Colonic mucosa (tissue), 4 donors: ENCODE measurements at regions not wholly inside any gene's neighbourhood (a gene's known extent, or its start where the extent isn't known, plus 50 kb on each side); places are given as distances from the start of the nearest gene placed in this dataset.

ENCODE experiments used
- DNase-seq: peaks from one replicate; pipeline ENCODE4 v3.0.0-alpha.2; 2020
- H3K27ac ChIP-seq: fragments of 200-600 bp; one replicate; pipeline ENCODE4 v1.8.0; 2021
- H3K27me3 ChIP-seq: fragments of 200-600 bp; one replicate; pipeline ENCODE4 v1.8.0; 2021
- H3K36me3 ChIP-seq: fragments of 200-600 bp; one replicate; pipeline ENCODE4 v1.8.0; 2021
- H3K4me1 ChIP-seq: fragments of 200-600 bp; one replicate; pipeline ENCODE4 v1.8.0; 2021; ENCODE audit warnings: mild to moderate bottlenecking
- H3K4me3 ChIP-seq: fragments of 200-600 bp; one replicate; pipeline ENCODE4 v1.8.0; 2021
- H3K9ac ChIP-seq, 2 donors: one replicate each; pipeline ENCODE4 v1.7.0; 2013; ENCODE audit warnings: control low read depth in 2 of 2, low read depth in 2 of 2, low read length in 2 of 2
- H3K9me3 ChIP-seq: fragments of 200-600 bp; one replicate; pipeline ENCODE4 v1.8.0; 2021
- CTCF ChIP-seq: fragments of 200-600 bp; IDR thresholded peaks from one replicate; pipeline ENCODE4 v1.8.0; 2022; ENCODE audit warnings: antibody characterized with exemption, mild to moderate bottlenecking
- intact Hi-C: fragments of 100-400 bp; cut with DNase I; formaldehyde crosslinking; loops from one replicate; pipeline ENCODE4 v1.14.1; 2022
- donor health status: healthy.
- donor health status: DM: no; HTN: no; CAD: no.
- donor health status: DM: no; HTN: no; CAD: no.

- H3K9me3 ChIP-seq = no peaks in the 10 kb centered on the region
- no peak overlapping the region for H3K9ac ChIP-seq
- no peak for DNase-seq
- no peak overlapping the region for H3K4me3 ChIP-seq
- no peaks in the 10 kb centered on the region for H3K4me1 ChIP-seq
- H3K27ac ChIP-seq = no peak overlapping the region
- no peaks in the 10 kb centered on the region for H3K27me3 ChIP-seq
- H3K36me3 ChIP-seq = no peaks in the 10 kb centered on the region
- no peak for TF ChIP-seq CTCF
- intact Hi-C loops = no loop called here
Measured at GRCh38 chr2:176752295-176752694, 460.3 kb upstream of the HNRNPA3 start.

DNA sequence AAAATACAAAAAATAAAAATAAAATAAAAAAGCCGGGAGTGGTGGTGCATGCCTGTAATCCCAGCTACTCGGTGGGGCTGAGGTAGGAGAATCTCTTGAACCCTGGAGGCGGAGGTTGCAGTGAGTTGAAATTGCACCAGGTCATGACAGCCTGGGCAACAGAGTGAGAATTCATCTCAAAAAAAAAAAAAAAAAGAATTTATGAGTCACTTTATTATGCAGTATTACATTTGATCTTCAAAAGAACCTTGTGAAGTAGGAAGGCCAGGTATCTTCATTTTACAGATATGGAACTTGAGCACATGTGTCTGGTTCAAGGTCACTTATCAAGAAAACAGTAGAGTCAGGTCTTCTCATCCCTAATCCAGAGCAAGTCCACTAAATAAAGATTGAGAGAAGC, 459.4 kb upstream of the HNRNPA3 start:
- H3K36me3 ChIP-seq = no peaks in the 10 kb centered on the region
- H3K27ac ChIP-seq = no peak overlapping the region
- H3K4me3 ChIP-seq = no peak overlapping the region
- TF ChIP-seq CTCF = no peak
- H3K9me3 ChIP-seq = no peaks in the 10 kb centered on the region
- H3K4me1 ChIP-seq = no peaks in the 10 kb centered on the region
- intact Hi-C loops = no loop called here
- no peaks in the 10 kb centered on the region for H3K27me3 ChIP-seq
- no peak for DNase-seq
- no peak overlapping the region for H3K9ac ChIP-seq

DNA sequence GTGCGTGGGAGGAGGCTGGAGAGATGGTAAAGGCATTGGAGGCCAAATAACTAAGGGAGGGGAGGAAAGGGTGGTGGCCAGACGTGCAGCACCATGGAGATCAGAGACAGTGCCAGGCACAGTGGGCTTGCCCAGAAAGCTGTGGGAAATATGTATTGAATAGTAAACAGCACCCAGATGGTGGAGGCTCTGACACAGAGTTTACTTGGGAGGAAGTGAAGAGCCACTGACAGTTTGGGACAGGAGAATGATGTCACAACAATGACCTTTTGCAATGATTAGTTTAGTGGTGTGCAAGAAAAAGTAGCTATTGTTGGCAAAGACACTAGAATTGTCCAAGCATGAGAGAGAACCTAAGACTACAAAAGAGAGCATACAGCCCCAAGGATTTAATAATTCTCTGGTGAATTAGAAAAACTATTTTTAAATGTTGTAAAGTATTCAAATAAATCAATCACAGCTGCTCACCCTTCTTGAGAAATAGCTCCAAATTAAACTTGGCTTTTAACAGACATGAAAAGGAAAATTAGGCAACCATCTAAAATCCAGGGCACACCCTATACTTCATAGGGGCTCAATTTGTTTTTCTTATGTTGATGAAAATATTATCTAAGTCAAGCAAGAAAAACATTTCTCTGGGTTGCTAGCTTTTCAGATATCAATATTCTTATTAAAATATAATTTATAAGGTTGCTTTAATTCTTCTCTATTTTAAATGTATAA, 458.7 kb upstream of the HNRNPA3 start:
- H3K4me1 ChIP-seq = no peaks in the 10 kb centered on the region
- H3K36me3 ChIP-seq = no peaks in the 10 kb centered on the region
- no peak overlapping the region for H3K27ac ChIP-seq
- no peak for TF ChIP-seq CTCF
- intact Hi-C loops = no loop called here
- no peaks in the 10 kb centered on the region for H3K9me3 ChIP-seq
- H3K9ac ChIP-seq = no peak overlapping the region
- H3K27me3 ChIP-seq = no peaks in the 10 kb centered on the region
- no peak for DNase-seq
- H3K4me3 ChIP-seq = no peak overlapping the region

DNA sequence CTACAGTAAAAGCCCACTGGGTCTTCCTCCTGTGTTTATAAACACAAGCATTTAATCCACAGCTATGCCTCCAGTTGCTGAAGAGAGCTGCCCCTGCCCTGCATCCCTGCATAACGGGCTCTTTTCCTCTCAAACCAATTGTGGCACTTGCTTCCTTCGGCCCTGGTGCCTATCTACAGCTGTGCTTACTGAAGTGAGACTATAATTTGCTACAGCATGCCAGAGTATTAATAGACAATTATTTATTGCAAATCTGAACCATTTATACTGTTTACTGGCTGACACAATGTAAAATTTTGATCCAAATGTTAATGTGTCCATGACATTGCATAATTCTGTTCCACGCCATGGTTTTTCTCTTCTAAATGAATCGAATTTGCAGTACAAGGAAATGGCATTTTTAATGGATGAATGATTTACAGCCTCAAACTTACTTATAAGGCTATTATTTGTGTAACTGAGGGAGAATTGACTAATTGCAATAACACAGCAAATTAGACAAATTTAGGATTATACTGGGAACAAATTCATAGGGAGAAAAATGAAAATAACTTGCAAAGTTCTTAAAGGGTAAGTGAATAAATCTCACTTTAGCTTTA, 457.0 kb upstream of the HNRNPA3 start:
- Histone ChIP-seq H3K27ac (no peak overlapping the region), H3K4me3 (no peak overlapping the region), H3K36me3 (no peaks in the 10 kb centered on the region), H3K9ac (no peak overlapping the region), H3K4me1 (no peaks in the 10 kb centered on the region), H3K9me3 (no peaks in the 10 kb centered on the region), H3K27me3 (no peaks in the 10 kb centered on the region)
- no peak for DNase-seq
- intact Hi-C loops = no loop called here
- no peak for TF ChIP-seq CTCF

DNA sequence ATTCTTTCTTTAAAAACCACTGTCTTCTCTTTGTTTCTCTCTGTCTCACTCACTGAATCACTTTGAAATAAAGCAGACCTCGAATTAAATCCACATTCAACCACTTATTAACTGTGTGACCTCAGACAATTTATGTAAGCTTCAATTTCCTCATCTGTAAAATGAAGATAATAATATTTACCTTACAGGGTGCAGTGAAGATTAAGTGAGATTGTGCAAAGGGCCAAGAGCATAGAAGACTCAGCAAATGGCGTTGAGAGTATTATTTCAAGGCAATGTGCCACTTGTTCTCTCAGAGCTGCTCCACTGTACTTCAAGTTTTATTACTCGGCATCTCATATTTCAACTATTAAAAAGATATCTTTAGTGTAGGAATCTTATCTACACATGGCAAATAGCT, 454.2 kb upstream of the HNRNPA3 start:
- Histone ChIP-seq H3K4me1 (no peaks in the 10 kb centered on the region), H3K36me3 (no peaks in the 10 kb centered on the region), H3K4me3 (no peak overlapping the region), H3K27me3 (no peaks in the 10 kb centered on the region), H3K27ac (no peak overlapping the region), H3K9ac (no peak overlapping the region), H3K9me3 (no peaks in the 10 kb centered on the region)
- intact Hi-C loops = no loop called here
- no peak for TF ChIP-seq CTCF
- no peak for DNase-seq
